ENCODE measurements at regions not wholly inside any gene's neighbourhood (a gene's known extent, or its start where the extent isn't known, plus 50 kb on each side); places are given as distances from the start of the nearest gene placed in this dataset.

DNA sequence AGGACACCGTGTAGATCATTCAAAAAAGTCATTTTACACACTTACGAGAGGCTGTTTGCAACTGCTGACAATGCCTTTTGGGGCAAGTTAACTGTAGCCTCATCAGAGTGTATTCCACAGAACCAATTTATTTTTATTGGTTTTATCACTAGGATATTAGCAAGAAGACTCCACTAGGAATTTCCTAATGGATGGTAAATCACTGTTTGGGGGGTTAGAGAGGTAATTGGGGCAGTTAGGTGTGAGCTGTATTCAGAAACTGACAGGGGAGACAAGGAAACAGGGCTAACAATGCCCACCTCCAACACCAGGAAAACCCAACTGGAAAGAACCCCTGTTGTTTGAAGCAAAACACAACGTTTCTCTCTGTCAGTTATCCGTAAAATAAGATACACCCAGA, 383.0 kb upstream of the SHH start:
- Histone ChIP-seq H3K4me3 (ENCODE audit: low read depth, low read length) (no peak overlapping the region), H3K9me3 (ENCODE audit: severe bottlenecking) (no peaks in the 10 kb centered on the region), H3K27me3 (ENCODE audit: insufficient read depth, low read depth, severe bottlenecking) (peaks cover 95% of the 10 kb centered on the region), H3K27ac (no peak overlapping the region), H3K36me3 (no peaks in the 10 kb centered on the region)
- no peak for DNase-seq
- TF ChIP-seq, protein P1, sequence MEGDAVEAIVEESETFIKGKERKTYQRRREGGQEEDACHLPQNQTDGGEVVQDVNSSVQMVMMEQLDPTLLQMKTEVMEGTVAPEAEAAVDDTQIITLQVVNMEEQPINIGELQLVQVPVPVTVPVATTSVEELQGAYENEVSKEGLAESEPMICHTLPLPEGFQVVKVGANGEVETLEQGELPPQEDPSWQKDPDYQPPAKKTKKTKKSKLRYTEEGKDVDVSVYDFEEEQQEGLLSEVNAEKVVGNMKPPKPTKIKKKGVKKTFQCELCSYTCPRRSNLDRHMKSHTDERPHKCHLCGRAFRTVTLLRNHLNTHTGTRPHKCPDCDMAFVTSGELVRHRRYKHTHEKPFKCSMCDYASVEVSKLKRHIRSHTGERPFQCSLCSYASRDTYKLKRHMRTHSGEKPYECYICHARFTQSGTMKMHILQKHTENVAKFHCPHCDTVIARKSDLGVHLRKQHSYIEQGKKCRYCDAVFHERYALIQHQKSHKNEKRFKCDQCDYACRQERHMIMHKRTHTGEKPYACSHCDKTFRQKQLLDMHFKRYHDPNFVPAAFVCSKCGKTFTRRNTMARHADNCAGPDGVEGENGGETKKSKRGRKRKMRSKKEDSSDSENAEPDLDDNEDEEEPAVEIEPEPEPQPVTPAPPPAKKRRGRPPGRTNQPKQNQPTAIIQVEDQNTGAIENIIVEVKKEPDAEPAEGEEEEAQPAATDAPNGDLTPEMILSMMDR (IDR thresholded peaks at IDR 0.05; ENCODE audit: low read depth, low read length): no peak

DNA sequence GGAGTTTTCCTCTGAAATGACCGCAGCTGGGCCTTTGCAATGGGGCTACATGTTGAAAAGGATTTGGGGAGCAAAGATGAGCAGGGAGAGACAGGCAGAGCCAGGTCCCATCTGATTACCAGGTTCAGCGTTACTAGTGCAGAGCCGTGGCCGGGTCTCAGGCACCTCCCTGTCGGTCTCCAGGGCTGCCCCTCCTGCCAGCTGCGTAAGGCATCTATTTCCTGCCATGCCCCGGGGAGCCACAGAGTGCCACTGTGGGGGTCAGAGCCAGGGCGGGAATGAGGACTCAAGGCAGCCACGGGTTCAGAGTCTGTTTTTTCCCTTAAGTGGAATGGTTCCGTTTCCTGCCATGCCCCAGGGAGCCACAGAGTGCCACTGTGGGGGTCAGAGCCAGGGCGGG, 382.6 kb upstream of the SHH start:
- Histone ChIP-seq H3K9me3 (ENCODE audit: severe bottlenecking) (no peaks in the 10 kb centered on the region), H3K36me3 (no peaks in the 10 kb centered on the region), H3K27ac (no peak overlapping the region), H3K27me3 (ENCODE audit: insufficient read depth, low read depth, severe bottlenecking) (peaks cover 95% of the 10 kb centered on the region), H3K4me3 (ENCODE audit: low read depth, low read length) (no peak overlapping the region)
- no peak for DNase-seq
- TF ChIP-seq, protein P1 (IDR thresholded peaks at IDR 0.05; ENCODE audit: low read depth, low read length): no peak

DNA sequence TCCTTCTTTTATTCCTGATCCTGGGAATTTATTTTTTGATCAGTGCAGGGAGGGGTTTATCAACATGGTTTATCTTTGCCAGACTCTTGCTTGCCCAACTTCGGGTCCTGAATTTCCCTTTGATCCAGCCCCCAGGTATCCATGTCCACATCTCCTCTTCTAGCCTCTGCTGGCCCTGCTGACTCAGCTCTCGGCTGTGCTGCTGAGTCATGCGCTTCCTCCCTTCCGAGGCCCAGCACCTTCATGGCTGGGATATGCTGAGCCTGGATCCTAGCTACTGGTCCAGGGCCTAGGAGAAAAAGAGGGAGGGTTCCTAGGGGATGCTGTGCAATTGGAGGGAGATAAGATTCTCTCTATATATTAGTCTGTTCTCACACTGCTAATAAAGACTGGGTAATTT, 380.7 kb upstream of the SHH start:
- H3K27ac ChIP-seq: no peak overlapping the region
- no peaks in the 10 kb centered on the region for H3K9me3 ChIP-seq (ENCODE audit: severe bottlenecking)
- H3K36me3 ChIP-seq: no peaks in the 10 kb centered on the region
- TF ChIP-seq, protein P1 (IDR thresholded peaks at IDR 0.05; ENCODE audit: low read depth, low read length): no peak
- DNase-seq: no peak
- H3K4me3 ChIP-seq (ENCODE audit: low read depth, low read length): no peak overlapping the region
- peaks cover 95% of the 10 kb centered on the region for H3K27me3 ChIP-seq (ENCODE audit: insufficient read depth, low read depth, severe bottlenecking)

DNA sequence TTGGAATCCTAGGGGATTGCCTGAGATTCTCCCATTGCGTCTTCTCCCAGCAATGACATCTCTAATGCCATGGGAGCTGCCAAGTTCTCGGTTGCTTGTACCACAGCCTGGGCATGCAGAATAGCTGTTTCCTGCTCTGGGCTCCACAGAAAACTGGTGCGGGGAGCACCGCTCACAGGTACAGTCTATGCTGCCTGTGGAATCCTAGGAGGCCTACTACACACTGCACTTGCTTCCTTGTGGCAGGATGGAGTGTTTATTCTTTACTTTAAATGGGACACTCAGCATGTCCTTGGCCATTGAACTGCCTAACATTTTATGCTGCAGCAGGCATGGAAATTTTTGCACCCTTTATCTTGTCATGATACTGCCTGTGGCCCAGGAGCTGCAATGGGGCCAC, 378.8 kb upstream of the SHH start:
- no peak for DNase-seq
- TF ChIP-seq, protein P1 (IDR thresholded peaks at IDR 0.05; ENCODE audit: low read depth, low read length): no peak
- no peak overlapping the region for H3K4me3 ChIP-seq (ENCODE audit: low read depth, low read length)
- H3K27me3 ChIP-seq (ENCODE audit: insufficient read depth, low read depth, severe bottlenecking): peaks cover 92% of the 10 kb centered on the region
- H3K27ac ChIP-seq: no peak overlapping the region
- H3K9me3 ChIP-seq (ENCODE audit: severe bottlenecking): peaks cover 4% of the 10 kb centered on the region
- no peaks in the 10 kb centered on the region for H3K36me3 ChIP-seq

DNA sequence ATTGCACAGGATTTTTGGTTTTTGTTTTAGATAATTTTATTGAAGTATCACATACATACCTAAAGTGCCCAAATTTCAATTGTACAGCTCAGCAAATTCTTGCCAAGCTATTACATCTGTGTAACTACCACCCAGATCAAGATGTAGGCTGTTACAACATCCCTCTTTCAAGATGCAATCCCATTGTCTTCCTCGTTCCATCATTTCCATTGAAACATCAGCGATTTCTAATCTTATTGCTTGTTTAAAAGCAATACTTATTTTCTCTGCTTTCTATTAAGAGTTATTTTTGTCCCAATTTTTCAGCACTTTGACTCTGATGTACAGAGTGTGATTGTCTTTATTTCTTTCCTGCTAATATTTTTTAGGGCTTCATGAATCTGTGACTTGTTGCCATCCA, 372.8 kb upstream of the SHH start:
- Histone ChIP-seq H3K27me3 (ENCODE audit: insufficient read depth, low read depth, severe bottlenecking) (peaks cover 84% of the 10 kb centered on the region), H3K36me3 (no peaks in the 10 kb centered on the region), H3K9me3 (ENCODE audit: severe bottlenecking) (peaks cover 4% of the 10 kb centered on the region), H3K4me3 (ENCODE audit: low read depth, low read length) (no peak overlapping the region), H3K27ac (no peak overlapping the region)
- no peak for DNase-seq
- TF ChIP-seq, protein P1 (IDR thresholded peaks at IDR 0.05; ENCODE audit: low read depth, low read length): no peak

DNA sequence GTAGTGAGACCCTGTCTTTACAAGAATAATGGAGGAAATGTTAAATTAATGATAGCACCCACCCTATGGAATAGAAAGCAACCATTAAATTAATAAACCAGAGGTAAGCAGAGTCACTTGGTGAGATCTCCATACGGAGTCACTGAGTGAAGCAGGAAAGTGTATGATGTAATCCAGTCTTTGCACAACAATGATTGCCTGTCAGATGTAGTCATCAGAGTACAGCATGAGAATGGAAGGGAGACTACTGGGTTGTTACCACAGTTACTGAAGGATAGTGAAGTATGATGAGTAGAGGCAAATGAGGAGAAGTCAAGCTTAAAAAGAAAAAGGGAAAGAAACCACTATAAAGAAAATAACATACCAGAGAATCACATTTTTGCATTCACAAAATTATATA, 371.9 kb upstream of the SHH start:
- H3K9me3 ChIP-seq (ENCODE audit: severe bottlenecking): peaks cover 4% of the 10 kb centered on the region
- no peak overlapping the region for H3K4me3 ChIP-seq (ENCODE audit: low read depth, low read length)
- no peaks in the 10 kb centered on the region for H3K36me3 ChIP-seq
- H3K27ac ChIP-seq: no peak overlapping the region
- DNase-seq: no peak
- TF ChIP-seq, protein P1 (IDR thresholded peaks at IDR 0.05; ENCODE audit: low read depth, low read length): no peak
- peaks cover 82% of the 10 kb centered on the region for H3K27me3 ChIP-seq (ENCODE audit: insufficient read depth, low read depth, severe bottlenecking)
